ENCODE measurements at regions not wholly inside any gene's neighbourhood (a gene's known extent, or its start where the extent isn't known, plus 50 kb on each side); places are given as distances from the start of the nearest gene placed in this dataset.

GRCh38 chr3:146796078-146796477 lies 190.9 kb upstream of the PLSCR5 start:
- no peak for DNase-seq (ENCODE audit: insufficient read length, low spot score)
- TF ChIP-seq PAX5 (IDR thresholded peaks at IDR 0.05; ENCODE audit: insufficient read depth, low read length, severe bottlenecking) (no peak), SPI1 (IDR thresholded peaks at IDR 0.05; ENCODE audit: low read depth, low read length) (no peak), TAF1 (IDR thresholded peaks at IDR 0.05; ENCODE audit: low read depth, low read length) (no peak), POLR2AphosphoS5 (IDR thresholded peaks at IDR 0.05; ENCODE audit: low read depth, low read length) (no peak), POU2F2 (IDR thresholded peaks at IDR 0.05; ENCODE audit: low read depth, low read length) (no peak), POLR2A (IDR thresholded peaks at IDR 0.05; ENCODE audit: low read depth, low read length) (no peak)

DNA sequence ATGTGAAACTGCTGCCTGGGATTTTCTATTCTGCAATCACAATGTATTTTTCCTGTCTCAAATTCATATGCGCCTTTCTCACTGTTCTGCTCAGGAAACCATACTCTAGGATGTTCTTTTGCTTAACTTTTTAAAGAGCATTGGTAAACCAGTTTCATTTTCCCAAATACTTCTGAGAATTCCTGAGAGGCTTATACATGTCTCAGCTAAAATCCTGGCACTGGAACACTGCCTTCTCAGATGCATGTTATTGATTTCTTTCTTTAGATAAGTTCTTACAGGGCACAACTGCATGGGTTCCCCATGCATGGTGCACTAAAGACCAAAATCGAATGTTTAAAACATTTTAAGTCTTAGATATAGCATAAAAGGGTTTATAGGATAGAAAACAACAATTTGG lies 178.3 kb upstream of the PLSCR5 start:
- FAIRE-seq, result no peak
- DNase-seq (ENCODE audit: insufficient read length, low spot score), result no peak
- TF ChIP-seq SPI1 (IDR thresholded peaks at IDR 0.05; ENCODE audit: low read depth, low read length), result no peak
- TF ChIP-seq POLR2AphosphoS5 (IDR thresholded peaks at IDR 0.05; ENCODE audit: low read depth, low read length), result no peak
- no peak for TF ChIP-seq PAX5 (IDR thresholded peaks at IDR 0.05; ENCODE audit: insufficient read depth, low read length, severe bottlenecking)
- no peak for TF ChIP-seq POLR2A (IDR thresholded peaks at IDR 0.05; ENCODE audit: low read depth, low read length)
- TF ChIP-seq TAF1 (IDR thresholded peaks at IDR 0.05; ENCODE audit: low read depth, low read length), result no peak
- TF ChIP-seq POU2F2 (IDR thresholded peaks at IDR 0.05; ENCODE audit: low read depth, low read length), result no peak

More at GRCh38 chr3:146796078-146796477, 190.9 kb upstream of the PLSCR5 start:
- FAIRE-seq, result no peak

- FAIRE-seq, result no peak
- DNase-seq (ENCODE audit: insufficient read length, low spot score), result no peak
- TF ChIP-seq POU2F2 (IDR thresholded peaks at IDR 0.05; ENCODE audit: low read depth, low read length) (no peak), TAF1 (IDR thresholded peaks at IDR 0.05; ENCODE audit: low read depth, low read length) (no peak), SPI1 (IDR thresholded peaks at IDR 0.05; ENCODE audit: low read depth, low read length) (no peak), POLR2A (IDR thresholded peaks at IDR 0.05; ENCODE audit: low read depth, low read length) (no peak)
Measured at GRCh38 chr3:146781606-146782005, 176.5 kb upstream of the PLSCR5 start.

DNA sequence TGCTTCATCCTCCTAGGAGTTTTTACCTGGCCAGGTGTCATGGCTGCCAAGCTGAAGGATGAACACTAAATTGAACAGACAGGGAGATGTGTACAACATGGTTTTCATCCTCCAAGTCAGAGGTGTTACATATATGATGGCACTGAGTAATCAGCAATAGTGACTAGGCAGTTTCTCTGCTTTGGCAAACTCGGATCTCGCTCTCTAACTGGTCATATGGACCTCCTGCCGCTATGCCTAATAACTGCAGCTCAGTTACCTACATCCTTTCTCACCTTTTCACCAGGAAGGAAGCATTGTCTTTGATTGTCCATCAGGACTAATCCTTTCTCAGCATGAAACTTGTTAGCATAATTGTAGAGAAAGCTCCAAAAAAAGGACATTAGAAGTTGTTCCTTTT lies 175.9 kb upstream of the PLSCR5 start:
- no peak for TF ChIP-seq POLR2AphosphoS5 (IDR thresholded peaks at IDR 0.05; ENCODE audit: low read depth, low read length)
- no peak for TF ChIP-seq POLR2A (IDR thresholded peaks at IDR 0.05; ENCODE audit: low read depth, low read length)
- TF ChIP-seq POU2F2 (IDR thresholded peaks at IDR 0.05; ENCODE audit: low read depth, low read length), result no peak
- TF ChIP-seq PAX5 (IDR thresholded peaks at IDR 0.05; ENCODE audit: insufficient read depth, low read length, severe bottlenecking), result no peak
- FAIRE-seq (no peak), DNase-seq (ENCODE audit: insufficient read length, low spot score) (no peak)

GRCh38 chr3:146780251-146780650 lies 175.1 kb upstream of the PLSCR5 start:
- FAIRE-seq (no peak), DNase-seq (ENCODE audit: insufficient read length, low spot score) (no peak)
- TF ChIP-seq TAF1 (IDR thresholded peaks at IDR 0.05; ENCODE audit: low read depth, low read length) (no peak), PAX5 (IDR thresholded peaks at IDR 0.05; ENCODE audit: insufficient read depth, low read length, severe bottlenecking) (no peak), POLR2A (IDR thresholded peaks at IDR 0.05; ENCODE audit: low read depth, low read length) (no peak), POU2F2 (IDR thresholded peaks at IDR 0.05; ENCODE audit: low read depth, low read length) (no peak), SPI1 (IDR thresholded peaks at IDR 0.05; ENCODE audit: low read depth, low read length) (no peak), POLR2AphosphoS5 (IDR thresholded peaks at IDR 0.05; ENCODE audit: low read depth, low read length) (no peak)

DNA sequence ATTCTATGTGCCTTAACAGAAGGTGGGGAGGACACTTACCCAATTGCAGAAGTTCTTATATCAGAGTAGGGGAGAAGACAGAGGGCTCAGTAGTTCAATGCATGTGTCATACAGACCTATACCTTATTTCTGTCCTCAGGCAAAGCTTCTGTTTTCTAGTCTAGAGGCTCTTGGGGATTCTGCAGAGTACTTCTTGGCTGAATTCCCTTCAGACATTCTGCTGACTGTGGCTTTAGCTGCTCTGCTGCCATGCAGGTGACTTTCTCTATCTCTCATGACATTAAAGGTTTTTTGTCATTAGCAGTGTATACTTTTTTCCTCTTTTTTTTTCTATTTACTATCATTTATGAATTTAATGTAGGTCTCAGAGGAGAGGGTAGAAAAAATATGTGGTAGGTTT lies 172.8 kb upstream of the PLSCR5 start:
- TF ChIP-seq POLR2AphosphoS5 (IDR thresholded peaks at IDR 0.05; ENCODE audit: low read depth, low read length), result no peak
- no peak for TF ChIP-seq POLR2A (IDR thresholded peaks at IDR 0.05; ENCODE audit: low read depth, low read length)
- no peak for TF ChIP-seq SPI1 (IDR thresholded peaks at IDR 0.05; ENCODE audit: low read depth, low read length)
- TF ChIP-seq POU2F2 (IDR thresholded peaks at IDR 0.05; ENCODE audit: low read depth, low read length), result no peak
- no peak for TF ChIP-seq TAF1 (IDR thresholded peaks at IDR 0.05; ENCODE audit: low read depth, low read length)
- no peak for TF ChIP-seq PAX5 (IDR thresholded peaks at IDR 0.05; ENCODE audit: insufficient read depth, low read length, severe bottlenecking)
- DNase-seq (ENCODE audit: insufficient read length, low spot score), result no peak
- FAIRE-seq, result no peak

- FAIRE-seq (no peak), DNase-seq (ENCODE audit: insufficient read length, low spot score) (no peak)
- TF ChIP-seq POU2F2 (IDR thresholded peaks at IDR 0.05; ENCODE audit: low read depth, low read length) (no peak), TAF1 (IDR thresholded peaks at IDR 0.05; ENCODE audit: low read depth, low read length) (no peak), PAX5 (IDR thresholded peaks at IDR 0.05; ENCODE audit: insufficient read depth, low read length, severe bottlenecking) (no peak), POLR2A (IDR thresholded peaks at IDR 0.05; ENCODE audit: low read depth, low read length) (no peak), POLR2AphosphoS5 (IDR thresholded peaks at IDR 0.05; ENCODE audit: low read depth, low read length) (no peak), SPI1 (IDR thresholded peaks at IDR 0.05; ENCODE audit: low read depth, low read length) (no peak)
Measured at GRCh38 chr3:146772211-146772743, 167.1 kb upstream of the PLSCR5 start.

GRCh38 chr3:146770881-146771280 lies 165.7 kb upstream of the PLSCR5 start:
- no peak for FAIRE-seq
- no peak for DNase-seq (ENCODE audit: insufficient read length, low spot score)
- no peak for TF ChIP-seq POU2F2 (IDR thresholded peaks at IDR 0.05; ENCODE audit: low read depth, low read length)

DNA sequence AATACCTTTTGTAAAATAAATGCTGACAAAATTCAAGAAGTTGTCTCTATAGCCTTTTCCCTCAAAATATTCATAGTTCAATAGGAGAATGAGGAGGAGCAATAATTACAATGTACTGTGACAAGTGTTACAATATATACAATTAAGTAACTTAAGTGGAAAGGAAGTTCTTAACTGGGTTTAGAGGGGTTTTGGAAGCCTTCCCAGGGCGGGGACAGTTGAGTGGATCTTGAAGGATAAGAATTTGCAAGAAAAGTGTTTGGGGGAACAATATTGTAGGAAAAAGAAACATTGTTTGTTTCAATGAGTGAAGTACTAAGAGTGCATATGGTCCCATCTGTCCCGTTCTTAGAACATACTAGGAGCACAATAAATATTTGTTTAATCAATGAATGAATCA lies 165.2 kb upstream of the PLSCR5 start:
- DNase-seq (ENCODE audit: insufficient read length, low spot score) (no peak), FAIRE-seq (no peak)
- TF ChIP-seq POLR2A (IDR thresholded peaks at IDR 0.05; ENCODE audit: low read depth, low read length) (no peak), POLR2AphosphoS5 (IDR thresholded peaks at IDR 0.05; ENCODE audit: low read depth, low read length) (no peak), SPI1 (IDR thresholded peaks at IDR 0.05; ENCODE audit: low read depth, low read length) (no peak), TAF1 (IDR thresholded peaks at IDR 0.05; ENCODE audit: low read depth, low read length) (no peak), PAX5 (IDR thresholded peaks at IDR 0.05; ENCODE audit: insufficient read depth, low read length, severe bottlenecking) (no peak), POU2F2 (IDR thresholded peaks at IDR 0.05; ENCODE audit: low read depth, low read length) (no peak)

GRCh38 chr3:146757759-146758158 lies 152.6 kb upstream of the PLSCR5 start:
- FAIRE-seq (no peak), DNase-seq (ENCODE audit: insufficient read length, low spot score) (no peak)
- no peak for TF ChIP-seq POU2F2 (IDR thresholded peaks at IDR 0.05; ENCODE audit: low read depth, low read length)
- no peak for TF ChIP-seq POLR2AphosphoS5 (IDR thresholded peaks at IDR 0.05; ENCODE audit: low read depth, low read length)
- no peak for TF ChIP-seq TAF1 (IDR thresholded peaks at IDR 0.05; ENCODE audit: low read depth, low read length)
- TF ChIP-seq SPI1 (IDR thresholded peaks at IDR 0.05; ENCODE audit: low read depth, low read length), result no peak
- no peak for TF ChIP-seq PAX5 (IDR thresholded peaks at IDR 0.05; ENCODE audit: insufficient read depth, low read length, severe bottlenecking)
- TF ChIP-seq POLR2A (IDR thresholded peaks at IDR 0.05; ENCODE audit: low read depth, low read length), result no peak

Measured in GM12891 (cell line).